Gastrocnemius medialis (tissue), 4 donors: ENCODE measurements at regions not wholly inside any gene's neighbourhood (a gene's known extent, or its start where the extent isn't known, plus 50 kb on each side); places are given as distances from the start of the nearest gene placed in this dataset.

Experiments
- ATAC-seq, 2 donors: fragments of 150-250 bp; one replicate each; pipeline ENCODE4 v1.9.1; 2016
- DNase-seq, 2 donors: peaks; one replicate each; pipeline ENCODE4 v3.0.0-alpha.2; 2019
- H3K27ac ChIP-seq, 4 donors: fragments of 200-600 bp; sonication (generic); 1 replicate in 1 of 4; 2 replicates in 3 of 4; pipeline ENCODE4 v1.5.1; 2016 to 2018; ENCODE audit warnings: mild to moderate bottlenecking in 2 of 4, moderate library complexity in 1 of 4
- H3K27me3 ChIP-seq, 3 donors: fragments of 200-600 bp; sonication (generic) in 2 of 3; 1 replicate in 1 of 3; 2 replicates in 2 of 3; pipeline versions ENCODE4 v1.5.1 to v1.6.0; 2016 to 2019; ENCODE audit warnings: mild to moderate bottlenecking in 1 of 3, moderate library complexity in 1 of 3
- H3K36me3 ChIP-seq, 2 donors: fragments of 200-600 bp; sonication (generic) in 1 of 2; one replicate each; pipeline ENCODE4 v1.5.1; 2017 to 2018
- H3K4me1 ChIP-seq, 2 donors: fragments of 200-600 bp; sonication (generic) in 1 of 2; one replicate each; pipeline ENCODE4 v1.5.1; 2016 to 2017; ENCODE audit warnings: mild to moderate bottlenecking in 2 of 2
- H3K4me3 ChIP-seq, 4 donors: fragments of 200-600 bp; sonication (generic) in 3 of 4; 1 replicate in 1 of 4; 2 replicates in 3 of 4; pipeline ENCODE4 v1.5.1; 2016 to 2019; ENCODE audit warnings: mild to moderate bottlenecking in 2 of 4
- H3K9me3 ChIP-seq, 3 donors: fragments of 200-600 bp; sonication (generic) in 2 of 3; 1 replicate in 1 of 3; 2 replicates in 2 of 3; pipeline ENCODE4 v1.5.1; 2016 to 2019
- CTCF ChIP-seq, 5 experiments: fragments of 450-650 bp in 3 of 5; fragments of 200-600 bp in 2 of 5; sonication (generic) in 2 of 5; IDR thresholded peaks in 4 of 5; conservative IDR thresholded peaks in 1 of 5; 1 replicate in 4 of 5; 2 replicates in 1 of 5; pipeline ENCODE4 v1.5.1; 2016 to 2019; ENCODE audit warnings: antibody characterized with exemption in 5 of 5, mild to moderate bottlenecking in 3 of 5, moderate library complexity in 3 of 5
- POLR2A ChIP-seq, 2 donors: fragments of 450-650 bp; IDR thresholded peaks; one replicate each; pipeline ENCODE4 v1.6.1; 2017; ENCODE audit warnings: antibody characterized with exemption in 2 of 2, mild to moderate bottlenecking in 2 of 2, moderate library complexity in 2 of 2
- in situ Hi-C, 4 donors: fragments of 200-750 bp; cut with MboI; loops; one replicate each; pipeline versions ENCODE4 v1.15.0 to v1.8.0; 2017; ENCODE audit warnings: low sequenced_read_pairs in 4 of 4
- intact Hi-C: fragments of 100-400 bp; cut with DNase I; formaldehyde crosslinking; loops from one replicate; pipeline ENCODE4 v1.15.1; 2023; ENCODE audit warnings: low total_unique reads

GRCh38 chr7:17230099-17230807, 68.2 kb upstream of the AHR start:
- intact Hi-C loops = no loop called here

GRCh38 chr7:17233603-17234002, 64.8 kb upstream of the AHR start:
- TF ChIP-seq POLR2A (IDR thresholded peaks at IDR 0.05) = no peak
- no peak for TF ChIP-seq CTCF (IDR thresholded peaks at IDR 0.05 in 4 of 5, conservative IDR thresholded peaks at IDR 0.05 in 1 of 5)
- intact Hi-C loops = no loop called here
- DNase-seq (no peak), ATAC-seq (no peak)
- no peaks in the 10 kb centered on the region for H3K36me3 ChIP-seq
- in situ Hi-C loops = no loop called here
- H3K4me1 ChIP-seq = no peaks in the 10 kb centered on the region
- no peaks in the 10 kb centered on the region for H3K27me3 ChIP-seq
- no peak overlapping the region for H3K27ac ChIP-seq
- H3K4me3 ChIP-seq = no peak overlapping the region
- H3K9me3 ChIP-seq = no peaks in the 10 kb centered on the region

More at GRCh38 chr7:17230099-17230807, 68.2 kb upstream of the AHR start:
- in situ Hi-C loops = no loop called here
- H3K4me3 ChIP-seq = no peak overlapping the region
- H3K27ac ChIP-seq = no peak overlapping the region
- DNase-seq (no peak), ATAC-seq (no peak)
- H3K4me1 ChIP-seq = no peaks in the 10 kb centered on the region
- H3K9me3 ChIP-seq = no peaks in the 10 kb centered on the region
- H3K27me3 ChIP-seq = no peaks in the 10 kb centered on the region
- TF ChIP-seq CTCF (IDR thresholded peaks at IDR 0.05 in 4 of 5, conservative IDR thresholded peaks at IDR 0.05 in 1 of 5) (no peak), POLR2A (IDR thresholded peaks at IDR 0.05) (no peak)
- no peaks in the 10 kb centered on the region for H3K36me3 ChIP-seq

GRCh38 chr7:17234030-17234397, 64.4 kb upstream of the AHR start:
- TF ChIP-seq CTCF (IDR thresholded peaks at IDR 0.05 in 4 of 5, conservative IDR thresholded peaks at IDR 0.05 in 1 of 5) (no peak), POLR2A (IDR thresholded peaks at IDR 0.05) (no peak)
- no peaks in the 10 kb centered on the region for H3K4me1 ChIP-seq
- in situ Hi-C loops (no loop called here), intact Hi-C loops (no loop called here)
- H3K27me3 ChIP-seq = no peaks in the 10 kb centered on the region
- DNase-seq = no peak
- H3K9me3 ChIP-seq = no peaks in the 10 kb centered on the region
- no peak for ATAC-seq
- no peak overlapping the region for H3K27ac ChIP-seq
- no peaks in the 10 kb centered on the region for H3K36me3 ChIP-seq
- H3K4me3 ChIP-seq = no peak overlapping the region

- Histone ChIP-seq H3K36me3 (no peaks in the 10 kb centered on the region), H3K9me3 (no peaks in the 10 kb centered on the region), H3K4me1 (no peaks in the 10 kb centered on the region), H3K27me3 (no peaks in the 10 kb centered on the region), H3K4me3 (no peak overlapping the region), H3K27ac (no peak overlapping the region)
- in situ Hi-C loops (no loop called here), intact Hi-C loops (no loop called here)
- DNase-seq (peak; percentile 6 to 13), ATAC-seq (peak; percentile 45 to 70)
- TF ChIP-seq CTCF (IDR thresholded peaks at IDR 0.05 in 4 of 5, conservative IDR thresholded peaks at IDR 0.05 in 1 of 5) (no peak), POLR2A (IDR thresholded peaks at IDR 0.05) (no peak)
Observed at GRCh38 chr7:17234398-17235031, 63.9 kb upstream of the AHR start.
